Tibial nerve (tissue), 3 donors: ENCODE measurements at regions not wholly inside any gene's neighbourhood (a gene's known extent, or its start where the extent isn't known, plus 50 kb on each side); places are given as distances from the start of the nearest gene placed in this dataset.

Source experiments
- CTCF ChIP-seq, 5 experiments: fragments of 200-600 bp in 3 of 5; fragments of 450-650 bp in 2 of 5; sonication (generic) in 3 of 5; IDR thresholded peaks; one replicate each; pipeline ENCODE4 v1.5.1; 2016 to 2019; ENCODE audit warnings: antibody characterized with exemption in 5 of 5, mild to moderate bottlenecking in 3 of 5, moderate library complexity in 2 of 5
- POLR2A ChIP-seq, 2 donors: fragments of 450-650 bp; IDR thresholded peaks; one replicate each; pipeline ENCODE4 v1.6.1; 2017; ENCODE audit warnings: antibody characterized with exemption in 2 of 2, mild to moderate bottlenecking in 2 of 2, moderate library complexity in 2 of 2

- TF ChIP-seq CTCF (IDR thresholded peaks at IDR 0.05) (no peak), POLR2A (IDR thresholded peaks at IDR 0.05) (no peak)
Measured at GRCh38 chr9:107928701-107929371, 439.3 kb upstream of the KLF4 start.
